SK-N-SH (cell line): ENCODE measurements at regions not wholly inside any gene's neighbourhood (a gene's known extent, or its start where the extent isn't known, plus 50 kb on each side); places are given as distances from the start of the nearest gene placed in this dataset.

ENCODE experiments used
- CTCF ChIP-seq: fragments of 200-600 bp; sonication (generic); IDR thresholded peaks from 2 replicates; pipeline ENCODE4 v1.6.1; 2017; ENCODE audit warnings: antibody characterized with exemption, mild to moderate bottlenecking, moderate library complexity
- ELF1 ChIP-seq: IDR thresholded peaks from 2 replicates; pipeline ENCODE4 v1.4.0; 2012
- EP300 ChIP-seq, 2 experiments: IDR thresholded peaks; 2 replicates each; pipeline versions ENCODE4 v1.4.0 to v1.6.1; 2012; ENCODE audit warnings: borderline replicate concordance in 1 of 2, low read depth in 1 of 2, low read length in 1 of 2
- GABPA ChIP-seq: IDR thresholded peaks from 2 replicates; pipeline ENCODE4 v1.4.0; 2012; ENCODE audit warnings: low read depth, mild to moderate bottlenecking
- GATA2 ChIP-seq: sonication (generic); formaldehyde crosslinking; IDR thresholded peaks from 2 replicates; pipeline ENCODE4 v1.5.0; 2020; ENCODE audit warnings: mild to moderate bottlenecking, missing genetic modification reagents
- MXI1 ChIP-seq: IDR thresholded peaks from 2 replicates; pipeline ENCODE4 v1.6.1; 2012; ENCODE audit warnings: mild to moderate bottlenecking, low read depth, low read length, improper control_type of control experiment
- NFIC ChIP-seq: IDR thresholded peaks from 2 replicates; pipeline ENCODE4 v1.4.0; 2012; ENCODE audit warnings: borderline replicate concordance
- POLR2AphosphoS5 ChIP-seq: IDR thresholded peaks from 2 replicates; pipeline ENCODE4 v1.6.1; 2012; ENCODE audit warnings: low read depth, low read length
- YY1 ChIP-seq: IDR thresholded peaks from 2 replicates; pipeline ENCODE4 v1.4.0; 2012; ENCODE audit warnings: low read depth, mild to moderate bottlenecking
- ZBTB33 ChIP-seq: IDR thresholded peaks from 2 replicates; pipeline ENCODE4 v1.4.0; 2012; ENCODE audit warnings: low read depth, borderline replicate concordance

- TF ChIP-seq ELF1 (no peak), EP300 (IDR thresholded peaks at IDR 0.05; ENCODE audit: borderline replicate concordance in 1 of 2, low read depth in 1 of 2, low read length in 1 of 2) (peak in 1 of 2 experiments; percentile 84; a peak in 2 of 4 replicates), CTCF (no peak), POLR2AphosphoS5 (peak; percentile 47; the same call in 1 of the 2 replicates), YY1 (no peak), GABPA (no peak), MXI1 (no peak), NFIC (0 out of 2 replicates have a peak, but pooled peaks have one; percentile 57), GATA2 (CRISPR knock-in tag) (no peak), ZBTB33 (no peak)
Observed at GRCh38 chr9:29750062-29750461, 2176.8 kb upstream of the C9orf72 start.
